ENCODE measurements at regions not wholly inside any gene's neighbourhood (a gene's known extent, or its start where the extent isn't known, plus 50 kb on each side); places are given as distances from the start of the nearest gene placed in this dataset.

- no peak for DNase-seq
Observed at GRCh38 chr17:55829995-55830612, 79.3 kb downstream of the PCTP start.

GRCh38 chr17:55830699-55831471, 80.0 kb downstream of the PCTP start:
- no peak for DNase-seq

DNA sequence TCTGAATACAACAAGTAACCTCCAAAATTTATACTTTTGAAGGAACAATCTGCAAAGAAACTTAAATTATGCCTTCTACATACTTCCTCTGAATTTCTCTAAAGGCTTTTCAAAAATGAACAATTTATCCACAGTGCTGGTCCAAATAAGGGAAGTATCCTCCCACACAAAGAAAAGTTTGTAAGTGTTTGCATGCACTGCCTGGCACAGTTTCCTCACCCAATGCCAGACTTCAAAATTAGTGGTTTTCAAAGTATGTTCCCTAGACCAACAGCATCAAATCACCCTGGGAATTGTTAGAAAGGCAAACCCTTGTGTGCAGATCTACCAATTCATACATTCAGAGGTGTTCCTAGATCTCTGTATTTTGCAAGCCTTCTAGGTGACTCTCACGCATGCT, 82.5 kb downstream of the PCTP start:
- DNase-seq = no peak

GRCh38 chr17:55842405-55843158, 91.7 kb downstream of the PCTP start:
- peak; percentile 8 for DNase-seq

DNA sequence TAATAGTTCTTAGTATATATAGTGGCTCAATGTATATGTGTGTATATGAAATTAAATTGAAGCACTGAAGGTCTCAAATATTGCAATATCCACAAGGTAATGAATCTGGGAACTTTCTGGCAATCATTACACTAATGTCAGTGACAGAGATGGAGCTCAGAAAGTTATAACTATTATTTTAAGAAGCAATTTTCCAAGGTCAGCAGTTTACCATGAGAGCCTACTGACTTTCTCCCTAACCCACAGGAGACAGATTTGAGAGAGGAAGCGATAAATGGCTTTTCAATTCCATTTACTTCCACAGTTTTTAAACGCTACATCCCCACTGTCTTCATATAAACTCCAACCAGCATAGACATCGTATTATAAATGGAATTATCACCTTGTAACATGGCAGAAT, 92.9 kb downstream of the PCTP start:
- no peak for DNase-seq

GRCh38 chr17:55845385-55845784, 94.5 kb downstream of the PCTP start:
- DNase-seq = peak; percentile 65

DNA sequence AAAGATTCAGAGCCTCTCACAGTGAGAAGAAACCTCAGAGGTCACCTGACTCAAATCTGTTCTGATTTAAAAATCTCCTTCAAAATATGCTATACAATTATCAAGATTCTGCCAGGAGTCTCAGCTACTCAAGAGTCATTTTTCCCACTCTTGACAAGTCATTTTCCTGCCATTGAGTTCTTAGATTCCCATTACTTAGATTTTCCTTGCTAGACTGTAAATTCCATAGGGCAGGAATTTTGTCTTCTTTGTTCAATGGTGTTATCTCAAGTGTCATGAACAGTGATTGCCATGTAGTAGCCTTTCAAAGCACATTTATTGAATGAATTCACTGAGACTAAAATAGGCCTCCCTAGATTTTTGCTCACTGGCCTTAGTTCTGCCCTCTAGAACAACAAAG, 95.9 kb downstream of the PCTP start:
- DNase-seq = no peak

DNA sequence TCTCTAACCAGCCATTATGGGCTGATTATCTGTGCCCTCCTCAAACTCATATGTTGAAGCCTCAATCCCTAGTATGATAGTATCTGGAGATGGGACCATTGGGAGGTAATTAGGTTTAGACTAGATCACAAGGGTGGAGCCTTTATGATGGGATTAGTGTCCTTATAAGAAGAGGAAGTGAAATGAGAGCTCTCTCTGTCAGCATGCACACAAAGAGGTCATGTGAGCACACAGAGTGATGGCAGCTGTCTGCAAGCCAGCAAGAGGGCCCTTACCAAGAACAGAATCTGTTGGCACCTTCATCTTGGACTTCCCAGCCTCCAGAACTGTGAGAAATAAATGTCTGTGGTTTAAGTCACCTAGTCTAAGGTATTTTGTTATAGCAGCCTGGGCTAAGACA, 101.9 kb downstream of the PCTP start:
- no peak for DNase-seq

DNA sequence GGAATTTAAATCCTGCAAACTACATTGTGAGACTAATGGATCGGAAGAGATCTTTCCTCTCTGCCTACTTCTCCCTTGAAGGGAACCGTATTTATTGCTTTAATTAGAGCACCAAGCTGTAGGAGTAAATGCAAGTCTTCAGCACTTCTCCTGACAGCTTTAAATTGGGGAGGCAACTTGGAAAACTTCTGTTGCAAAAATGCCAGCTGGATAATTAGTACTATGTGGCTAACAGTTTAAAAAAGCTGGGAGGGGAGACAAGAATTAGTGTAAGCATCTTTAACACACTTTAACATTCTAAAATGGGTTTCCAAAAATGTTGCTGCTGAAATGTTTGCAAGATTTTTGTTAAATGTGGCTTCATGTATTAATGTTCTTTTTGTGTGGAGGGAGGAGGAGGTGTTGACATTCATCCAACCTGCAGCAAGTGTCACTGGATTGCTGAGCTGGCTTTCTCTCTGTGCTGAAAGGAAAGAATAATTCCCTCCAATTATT, 108.5 kb downstream of the PCTP start:
- no peak for DNase-seq

GRCh38 chr17:55865072-55865762, 114.4 kb downstream of the PCTP start:
- no peak for DNase-seq

GRCh38 chr17:55870044-55870443, 119.2 kb downstream of the PCTP start:
- no peak for DNase-seq

- no peak for DNase-seq
Observed at GRCh38 chr17:55872374-55872773, 121.5 kb downstream of the PCTP start.

DNA sequence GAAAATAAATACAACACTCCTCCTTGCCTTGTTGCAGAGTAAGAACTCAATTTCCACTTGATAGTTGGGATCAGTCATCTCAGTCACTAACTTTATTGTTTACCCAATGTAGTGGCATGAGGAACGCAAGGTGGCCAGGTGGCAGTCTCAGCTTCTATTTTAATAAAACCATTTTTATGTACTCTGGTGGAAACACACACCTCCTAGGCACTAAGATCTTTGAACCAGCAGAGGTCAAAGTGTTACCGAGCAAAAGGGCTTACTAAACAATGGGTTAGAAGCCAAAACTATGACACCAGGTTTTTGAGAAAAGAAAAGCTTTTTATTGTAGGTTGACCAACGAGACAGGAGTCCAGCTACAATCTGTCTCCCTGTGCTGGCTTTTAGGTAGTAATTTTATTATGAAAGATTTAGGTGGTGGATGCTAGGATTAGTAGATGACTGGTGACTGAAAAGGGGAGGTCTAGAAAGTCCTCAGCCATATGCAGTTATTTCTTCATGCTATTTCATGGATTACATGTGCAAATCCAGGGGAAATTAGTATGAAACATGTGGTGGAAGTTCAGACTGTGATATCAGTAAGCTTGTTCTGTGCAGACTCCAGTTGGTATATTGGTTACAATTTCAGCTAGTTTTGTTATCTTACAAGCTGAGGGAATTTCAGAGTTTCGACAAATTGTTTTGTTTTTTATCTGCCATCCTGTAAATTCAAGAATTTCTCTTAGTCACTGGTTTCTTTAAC, 122.3 kb downstream of the PCTP start:
- DNase-seq = no peak

- no peak for DNase-seq
Observed at GRCh38 chr17:55883149-55883548, 132.3 kb downstream of the PCTP start.

- DNase-seq = no peak
Observed at GRCh38 chr17:55887531-55887930, 136.7 kb downstream of the PCTP start.

GRCh38 chr17:55889271-55889670, 138.4 kb downstream of the PCTP start:
- DNase-seq = no peak

DNA sequence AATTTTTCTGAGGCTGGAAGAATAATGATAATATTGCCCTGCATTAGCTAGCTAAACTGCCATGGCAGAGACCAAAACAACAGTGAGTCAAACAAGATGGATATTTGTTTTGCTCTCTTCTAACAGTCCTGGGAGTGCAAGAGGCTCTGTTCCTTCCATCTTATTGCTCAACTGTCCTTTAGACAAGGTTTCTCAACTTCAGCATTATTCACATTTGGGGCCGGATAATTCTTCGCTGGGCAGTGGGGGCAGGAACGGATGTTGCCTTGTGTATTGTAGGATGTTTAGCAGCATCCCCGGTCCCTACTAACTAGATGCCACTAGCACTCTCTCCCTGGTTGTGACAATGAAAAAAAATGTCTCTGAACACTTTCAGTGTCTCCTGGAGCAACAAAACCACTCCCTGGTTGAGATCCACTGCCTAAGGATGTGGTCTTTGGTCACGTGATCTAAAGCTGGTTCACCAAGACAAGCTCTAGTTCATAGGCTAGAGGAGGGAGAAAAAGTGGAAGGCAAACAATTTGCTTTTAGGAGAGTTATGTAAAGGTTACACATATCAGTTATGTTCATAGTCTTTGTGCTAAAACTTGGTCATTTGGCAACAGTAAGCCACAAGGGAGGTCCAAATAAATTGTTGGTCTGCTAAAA, 144.4 kb downstream of the PCTP start:
- DNase-seq = no peak

- DNase-seq = no peak
Observed at GRCh38 chr17:55897301-55897700, 146.4 kb downstream of the PCTP start.

- DNase-seq = no peak
Observed at GRCh38 chr17:55898195-55898594, 147.3 kb downstream of the PCTP start.

GRCh38 chr17:55900188-55900587, 149.3 kb downstream of the PCTP start:
- DNase-seq = no peak

DNA sequence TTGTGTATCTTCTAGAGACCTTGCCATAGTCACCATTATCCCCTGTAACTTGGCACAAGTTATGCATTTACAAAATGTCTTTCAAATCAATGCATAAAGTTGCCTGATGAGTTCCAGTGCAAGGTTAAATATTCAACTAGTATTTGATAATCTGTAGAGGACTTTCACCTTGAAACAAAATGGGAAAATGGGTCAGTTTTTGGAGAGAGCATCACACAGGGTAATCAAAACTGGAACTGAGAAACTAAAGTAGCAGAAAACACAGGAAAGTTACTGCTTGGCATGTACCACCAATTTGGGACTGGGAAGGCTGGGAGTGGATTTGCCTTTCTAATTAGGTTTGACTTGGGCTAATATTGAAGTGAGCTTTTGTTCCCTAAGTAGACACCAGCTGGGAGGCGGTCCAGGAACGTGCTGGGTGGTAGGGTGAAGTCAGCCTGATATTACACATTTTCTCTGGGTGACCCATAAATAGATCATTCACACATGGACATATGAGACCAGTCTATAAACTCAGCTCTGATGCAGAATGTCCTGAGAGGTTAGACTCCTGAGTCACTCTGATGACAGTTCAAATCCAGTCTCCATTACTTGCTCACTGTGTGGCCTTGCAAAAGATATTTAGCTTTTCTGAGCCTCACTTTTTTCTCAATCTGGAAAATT, 152.3 kb downstream of the PCTP start:
- DNase-seq = no peak
